ENCODE measurements at regions not wholly inside any gene's neighbourhood (a gene's known extent, or its start where the extent isn't known, plus 50 kb on each side); places are given as distances from the start of the nearest gene placed in this dataset.

DNA sequence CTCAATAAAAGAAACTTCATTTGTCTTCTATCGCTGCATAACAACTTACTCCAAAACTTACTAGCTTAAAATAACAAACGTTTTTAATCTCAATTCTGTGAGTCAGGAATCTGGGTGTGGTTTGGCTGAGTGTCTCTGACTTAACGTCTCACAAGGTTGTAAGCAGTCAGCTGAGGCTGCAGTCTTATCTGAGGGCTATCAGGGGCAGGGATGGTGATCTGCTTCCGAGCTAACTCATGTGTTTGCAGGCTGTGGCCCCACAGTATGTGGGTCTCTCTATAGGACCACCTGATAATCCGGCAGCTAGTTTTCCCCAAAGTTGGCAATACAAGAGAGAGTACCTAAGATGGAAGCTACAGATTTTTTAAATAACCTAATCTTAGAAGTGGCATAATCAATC is 234.2 kb upstream of the FGGY start:
- DNase-seq (ENCODE audit: low read depth), result no peak

DNA sequence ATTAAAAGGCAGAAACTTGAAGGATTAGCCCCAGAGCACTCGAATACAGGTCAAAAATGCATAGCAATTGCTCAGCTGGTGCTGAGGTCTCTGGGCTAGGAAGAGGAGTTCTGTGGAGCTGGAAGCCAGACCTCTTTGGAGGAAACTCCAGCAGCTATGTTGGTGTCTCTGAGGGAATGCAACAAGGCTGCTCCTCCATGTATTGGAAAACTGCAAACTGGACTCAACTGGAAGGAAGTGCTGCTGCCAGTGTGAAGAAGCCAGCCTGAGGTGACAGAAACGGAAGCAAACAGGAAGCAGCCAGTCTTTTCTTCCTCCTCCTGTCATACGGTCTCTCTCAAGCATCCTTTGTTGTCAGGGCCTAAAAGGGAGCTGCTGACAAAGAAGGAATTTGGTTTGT is 233.4 kb upstream of the FGGY start:
- no peak for DNase-seq (ENCODE audit: low read depth)

DNA sequence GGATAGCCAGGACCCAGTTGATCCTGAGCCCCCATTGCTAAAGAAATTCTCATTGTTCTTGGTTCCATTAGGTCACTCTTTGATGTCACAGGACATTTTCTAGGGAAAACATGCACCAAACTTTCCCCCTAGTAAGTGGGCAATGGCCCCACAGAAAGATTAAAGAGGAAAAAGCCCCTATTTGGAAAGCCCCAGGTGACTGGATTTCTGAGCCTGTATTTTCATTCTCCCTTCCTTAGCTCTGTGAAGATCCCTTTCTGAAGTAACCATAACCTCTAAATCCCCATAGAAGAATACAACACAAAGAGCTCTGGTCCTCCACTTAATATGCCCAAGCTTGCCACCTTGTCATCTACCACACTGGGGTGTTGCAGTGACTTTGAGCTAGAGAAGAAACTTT is 232.3 kb upstream of the FGGY start:
- DNase-seq (ENCODE audit: low read depth), result no peak

DNA sequence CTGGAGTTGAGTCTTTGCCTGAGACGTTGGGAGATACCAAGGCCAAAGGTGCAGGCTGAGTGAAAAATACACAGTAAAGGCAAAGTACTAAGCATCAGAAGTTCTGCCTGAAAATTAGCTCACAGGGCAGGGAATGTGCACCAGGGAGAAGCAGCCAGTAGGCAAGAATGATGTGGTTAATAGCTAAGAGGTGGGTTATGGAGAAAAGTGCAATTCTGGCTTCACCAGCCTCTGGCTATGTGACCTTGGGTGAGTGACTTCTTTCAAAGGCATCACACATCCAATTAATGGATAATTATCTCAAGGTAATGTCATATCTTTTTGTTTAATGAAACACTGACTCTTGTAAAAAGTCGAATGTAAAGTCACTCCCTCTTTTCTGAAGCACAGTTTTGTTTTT is 230.7 kb upstream of the FGGY start:
- no peak for DNase-seq (ENCODE audit: low read depth)

- DNase-seq (ENCODE audit: low read depth), result no peak
These were observed 226.3 kb upstream of the FGGY start for GRCh38 chr1:59070610-59071009.

DNA sequence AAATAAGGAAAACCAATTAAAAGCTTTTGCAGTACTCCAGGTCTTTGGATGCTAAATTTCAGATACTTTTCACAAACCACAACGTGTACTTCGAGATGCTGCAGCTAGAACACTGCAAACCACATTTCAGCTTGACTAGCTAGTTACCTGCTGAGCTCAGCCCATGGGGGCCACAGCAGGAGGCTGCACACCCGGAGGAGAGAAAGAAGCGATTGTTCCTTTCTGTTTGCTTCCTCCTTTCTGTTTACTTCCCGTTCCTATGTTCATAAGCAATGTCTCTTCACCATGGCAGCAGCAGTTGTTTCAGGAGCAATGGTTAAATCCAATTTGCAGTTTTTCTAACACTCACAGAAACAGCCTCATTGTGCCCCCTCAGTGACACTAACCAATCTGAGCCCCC is 225.6 kb upstream of the FGGY start:
- no peak for DNase-seq (ENCODE audit: low read depth)

DNA sequence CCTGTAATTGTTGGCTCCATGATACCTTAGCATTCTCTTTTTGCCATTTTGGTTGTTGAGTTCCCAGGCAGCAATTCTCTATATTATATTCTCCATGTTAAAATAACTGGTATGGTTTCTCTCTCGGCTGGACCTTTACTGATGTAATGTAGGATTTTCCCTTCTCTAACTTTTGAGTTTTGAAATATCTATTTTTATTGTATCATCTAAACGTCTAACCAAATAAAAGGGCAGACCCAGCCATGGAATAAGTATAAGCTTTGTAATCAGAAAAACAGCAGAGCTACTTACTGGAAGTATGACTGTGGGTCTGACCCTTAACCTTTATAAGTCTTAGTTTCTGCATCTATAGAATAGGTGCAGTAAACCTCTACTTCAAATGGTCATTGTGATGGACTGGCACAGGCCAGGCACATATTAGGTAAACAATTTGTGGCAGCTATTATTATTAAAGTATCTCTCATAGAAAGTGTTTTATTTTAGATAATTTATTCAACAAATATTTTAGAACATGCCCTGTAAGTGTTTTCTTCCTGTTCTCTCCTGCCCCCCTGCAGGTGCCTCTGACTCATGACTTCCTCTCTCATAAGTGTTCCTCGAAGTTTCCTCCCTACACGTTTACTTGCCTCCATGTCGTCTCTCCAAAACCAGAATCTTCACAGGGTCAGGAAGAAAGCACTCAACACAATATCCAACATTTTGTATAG is 224.9 kb upstream of the FGGY start:
- no peak for DNase-seq (ENCODE audit: low read depth)

DNA sequence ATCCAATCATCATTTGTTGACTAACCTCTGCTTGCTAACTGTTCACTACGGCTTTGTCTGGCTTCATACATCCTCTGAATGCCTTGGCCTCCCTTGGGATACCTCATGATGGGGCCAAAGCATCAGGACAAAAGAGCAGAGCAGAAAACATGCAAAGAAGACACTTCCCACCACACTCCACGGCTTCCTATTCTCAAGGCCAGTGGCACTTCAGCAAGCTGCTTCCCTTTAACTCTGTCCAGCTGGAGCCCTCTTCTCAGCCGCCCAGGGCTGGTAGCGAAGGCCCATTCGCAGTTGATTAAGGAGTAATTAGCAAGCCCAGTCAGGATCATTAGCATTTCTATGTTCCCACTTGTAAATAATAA is 224.3 kb upstream of the FGGY start:
- no peak for DNase-seq (ENCODE audit: low read depth)

- DNase-seq (ENCODE audit: low read depth), result no peak
These were observed 222.3 kb upstream of the FGGY start for GRCh38 chr1:59074598-59074997.

DNA sequence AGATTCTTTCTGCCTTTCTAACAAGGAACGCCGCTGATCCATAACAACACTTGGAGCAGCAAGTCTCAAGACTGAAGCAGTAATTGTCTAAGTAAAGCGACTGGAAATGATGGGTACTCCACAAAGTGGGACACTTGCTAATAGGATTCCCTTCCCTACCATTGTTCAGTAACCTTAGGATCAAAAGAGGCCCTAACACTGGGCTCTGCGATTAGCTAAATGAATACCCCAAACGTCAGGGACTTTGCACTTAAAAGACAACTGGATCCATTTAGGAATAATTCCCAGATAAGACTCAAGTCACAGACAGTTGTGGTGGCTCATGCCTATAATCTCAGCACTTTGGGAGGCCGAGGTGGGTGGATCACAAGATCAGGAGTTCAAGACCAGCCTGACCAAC is 221.9 kb upstream of the FGGY start:
- DNase-seq (ENCODE audit: low read depth), result no peak

DNA sequence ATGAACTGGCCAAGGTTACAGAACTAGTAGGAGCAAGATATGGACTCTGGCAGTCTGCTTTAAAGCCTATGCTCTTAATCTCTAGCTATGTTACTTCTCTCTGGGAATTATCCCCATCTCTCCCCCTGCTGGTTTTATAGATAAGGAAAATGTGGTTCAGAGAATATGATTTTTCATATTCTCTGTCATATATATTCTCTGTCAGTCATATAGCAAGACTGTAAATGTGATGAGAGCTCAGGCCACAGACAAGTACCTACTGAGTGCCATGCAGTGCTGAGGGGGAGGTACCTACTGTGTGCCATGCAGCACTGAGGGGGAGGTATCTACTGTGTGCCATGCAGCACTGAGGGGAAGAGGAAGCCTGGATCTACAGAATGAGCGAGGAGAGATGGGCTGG is 220.3 kb upstream of the FGGY start:
- no peak for DNase-seq (ENCODE audit: low read depth)

GRCh38 chr1:59077466-59078069 is 219.3 kb upstream of the FGGY start:
- no peak for DNase-seq (ENCODE audit: low read depth)

DNA sequence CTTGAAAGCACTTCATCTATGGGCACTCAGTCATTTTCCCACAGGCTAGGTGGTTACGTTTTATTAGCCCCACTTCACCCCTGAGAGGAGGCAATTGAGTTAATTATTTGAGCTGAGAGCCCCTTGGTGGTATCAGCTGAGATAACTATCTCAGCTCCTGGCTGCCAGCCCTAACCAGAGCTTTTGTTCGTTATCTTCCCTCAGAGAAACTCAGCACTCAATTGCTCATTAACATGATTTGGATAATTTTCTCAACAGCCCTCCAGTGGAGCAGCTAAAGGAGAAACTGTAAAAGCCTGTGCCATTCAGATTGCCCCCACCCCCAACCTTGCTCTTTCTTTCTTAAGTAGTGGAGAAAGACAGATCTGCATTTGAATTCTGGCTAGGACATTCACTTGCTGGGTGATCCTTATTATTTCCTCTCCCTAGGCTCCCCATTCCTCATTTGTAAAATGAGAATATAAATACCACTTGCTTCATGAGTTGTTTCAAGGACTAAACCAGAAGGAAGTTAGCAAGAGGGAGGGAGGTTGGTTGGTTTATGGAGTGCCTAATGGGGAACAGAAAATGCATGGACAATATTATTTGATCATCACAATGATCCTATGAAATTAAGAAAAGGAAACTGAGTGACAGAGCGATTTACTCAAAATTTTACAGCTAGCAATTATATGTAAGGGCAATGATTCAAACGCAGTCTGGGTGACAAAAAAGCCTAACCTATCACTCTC is 218.7 kb upstream of the FGGY start:
- DNase-seq (ENCODE audit: low read depth), result no peak

- DNase-seq (ENCODE audit: low read depth), result no peak
These were observed 218.0 kb upstream of the FGGY start for GRCh38 chr1:59078866-59079265.

DNA sequence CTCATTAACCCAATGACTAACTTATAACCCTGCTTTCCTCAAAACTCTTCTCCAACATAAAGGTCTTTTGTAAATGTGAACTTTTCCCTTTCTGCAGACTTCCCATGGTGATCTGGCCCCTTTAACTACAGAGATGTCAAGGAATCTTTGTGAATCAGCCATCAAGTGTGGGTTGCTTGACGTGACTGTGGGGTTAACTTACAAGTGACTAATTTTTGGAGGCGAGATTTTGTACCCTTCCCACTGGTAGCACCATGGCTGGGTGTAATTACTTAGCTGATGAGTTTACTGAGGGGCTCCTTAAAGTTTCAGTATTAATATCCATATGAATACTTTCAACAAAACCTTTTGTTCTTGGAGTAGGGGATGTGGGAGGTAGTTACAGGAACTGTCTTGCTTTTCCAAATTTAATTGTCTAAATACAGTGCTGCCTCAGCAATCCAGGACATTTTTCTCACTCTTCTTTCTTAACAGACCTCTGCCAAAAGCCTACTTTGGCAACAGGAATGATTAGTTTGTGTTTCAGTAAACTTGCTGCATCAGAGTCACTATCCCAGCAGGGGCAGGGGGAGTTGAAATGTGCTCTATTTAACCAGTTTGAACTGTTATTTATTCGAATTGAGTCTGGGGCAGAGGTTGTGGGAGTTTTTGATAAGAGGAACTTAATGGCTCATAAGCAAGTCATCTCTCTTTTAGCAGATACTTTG is 217.3 kb upstream of the FGGY start:
- no peak for DNase-seq (ENCODE audit: low read depth)

DNA sequence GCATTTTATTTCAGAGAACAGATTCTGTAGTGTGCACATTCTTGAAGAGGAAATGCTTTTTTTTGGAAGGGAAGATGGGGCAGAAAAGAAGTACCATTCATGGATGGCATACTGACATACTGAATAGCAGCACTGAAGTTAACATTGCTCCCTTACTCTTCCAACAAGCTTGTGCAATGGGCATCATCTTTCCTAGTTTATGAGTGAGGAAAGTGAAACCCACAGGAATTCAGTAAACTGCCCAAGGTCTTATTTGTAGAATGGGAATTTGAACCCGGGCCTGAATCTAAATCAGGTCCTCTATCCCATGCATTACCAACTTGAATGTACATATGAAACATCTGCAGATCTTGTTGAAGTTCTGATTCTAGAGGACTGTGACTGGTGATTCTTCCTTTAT is 215.7 kb upstream of the FGGY start:
- no peak for DNase-seq (ENCODE audit: low read depth)

DNA sequence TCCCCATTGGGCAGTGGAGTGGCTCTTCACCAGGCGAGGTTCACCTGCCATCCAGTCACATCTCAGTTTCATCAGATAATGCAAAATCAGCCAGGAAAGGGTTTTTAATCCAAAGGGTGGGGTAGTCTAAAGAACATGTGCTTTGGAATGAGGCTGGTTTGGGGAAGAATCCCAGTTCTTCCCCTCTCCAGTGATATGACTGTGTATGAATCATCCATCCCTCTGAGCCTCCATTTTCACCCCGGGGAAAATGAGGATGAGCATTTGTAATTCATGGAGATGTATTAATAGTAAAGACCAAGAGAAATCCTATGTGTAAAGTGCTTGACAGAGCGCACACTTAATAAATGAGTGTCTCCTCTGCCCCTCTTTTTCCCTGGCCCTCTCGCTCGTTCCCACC is 215.1 kb upstream of the FGGY start:
- DNase-seq (ENCODE audit: low read depth), result no peak

DNA sequence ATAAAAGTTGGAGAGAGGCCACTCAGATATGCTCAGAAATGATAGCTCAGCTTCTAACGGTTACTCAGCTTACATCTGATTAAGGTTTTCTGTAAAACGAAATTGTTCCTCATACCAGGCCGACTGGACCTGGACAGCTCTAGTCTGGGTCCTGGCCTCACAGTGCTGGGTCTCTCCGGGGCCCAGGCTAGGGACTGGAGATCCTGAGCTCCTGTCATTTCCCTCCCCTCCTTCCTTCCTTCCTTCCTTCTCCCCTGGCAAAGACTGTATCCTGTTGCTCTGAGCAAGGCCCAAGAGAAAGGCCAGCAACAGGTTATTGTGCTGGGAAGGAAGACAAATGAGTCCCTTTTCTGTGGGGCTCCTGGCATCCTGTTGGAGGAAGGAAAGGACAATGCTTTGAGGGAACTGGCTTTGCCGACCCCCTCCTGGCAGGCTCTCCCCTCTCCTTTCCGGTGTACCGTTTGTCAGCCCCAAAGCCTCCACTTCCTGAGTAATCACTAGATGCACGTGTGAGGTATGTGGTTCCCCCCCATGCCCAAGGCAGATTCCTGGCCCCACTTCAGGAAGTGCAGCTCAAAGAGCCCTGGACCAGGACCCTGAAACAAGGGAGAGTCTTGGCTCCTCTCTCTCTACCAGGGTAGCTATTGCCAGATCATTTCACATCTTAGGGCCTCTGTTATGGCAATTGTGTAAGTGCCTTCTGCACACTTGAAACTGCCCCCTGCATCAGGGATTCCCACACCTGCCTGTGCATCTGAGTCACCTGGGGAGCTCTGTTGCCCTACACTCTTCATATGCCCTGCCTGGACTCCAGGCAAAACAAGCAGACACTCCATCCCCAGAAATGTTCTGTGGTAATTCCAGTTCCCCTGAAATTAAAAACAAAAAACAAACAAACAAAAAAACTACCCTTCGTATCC is 212.7 kb upstream of the FGGY start:
- no peak for DNase-seq (ENCODE audit: low read depth)

- no peak for DNase-seq (ENCODE audit: low read depth)
These were observed 211.8 kb upstream of the FGGY start for GRCh38 chr1:59085101-59085500.

DNA sequence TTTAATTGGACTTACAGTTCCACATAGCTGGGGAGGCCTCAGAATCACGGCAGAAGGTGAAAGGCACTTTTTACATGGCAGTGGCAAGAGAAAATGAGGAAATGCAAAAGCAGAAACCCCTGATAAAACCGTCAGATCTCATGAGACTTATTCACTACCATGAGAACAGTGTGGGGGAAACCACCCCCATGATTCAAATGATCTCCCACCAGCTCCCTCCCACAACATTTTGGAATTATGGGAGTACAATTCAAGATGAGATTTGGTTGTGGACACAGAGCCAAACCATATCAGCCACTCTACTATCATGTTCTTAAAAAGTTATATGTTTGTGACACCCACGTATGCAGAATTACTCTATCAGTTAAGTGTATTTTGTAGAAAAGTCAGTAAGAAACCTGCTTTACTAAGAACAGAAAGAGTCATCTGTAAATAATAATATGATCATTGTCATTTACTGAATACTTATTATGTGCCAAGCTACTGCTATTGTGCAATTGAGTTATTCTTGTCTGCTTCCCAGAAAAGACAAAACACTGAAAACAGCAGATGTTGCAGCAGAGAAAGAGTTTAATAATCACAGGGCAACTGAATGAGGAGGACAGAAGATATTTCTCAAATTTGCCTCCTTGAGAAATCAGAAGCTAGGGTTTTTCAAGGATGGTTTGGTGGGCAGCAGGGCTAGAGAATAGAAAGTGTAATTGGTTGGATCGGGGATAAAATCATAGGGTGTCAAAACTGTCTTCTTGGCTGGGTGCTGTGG is 207.7 kb upstream of the FGGY start:
- DNase-seq (ENCODE audit: low read depth), result no peak

DNA sequence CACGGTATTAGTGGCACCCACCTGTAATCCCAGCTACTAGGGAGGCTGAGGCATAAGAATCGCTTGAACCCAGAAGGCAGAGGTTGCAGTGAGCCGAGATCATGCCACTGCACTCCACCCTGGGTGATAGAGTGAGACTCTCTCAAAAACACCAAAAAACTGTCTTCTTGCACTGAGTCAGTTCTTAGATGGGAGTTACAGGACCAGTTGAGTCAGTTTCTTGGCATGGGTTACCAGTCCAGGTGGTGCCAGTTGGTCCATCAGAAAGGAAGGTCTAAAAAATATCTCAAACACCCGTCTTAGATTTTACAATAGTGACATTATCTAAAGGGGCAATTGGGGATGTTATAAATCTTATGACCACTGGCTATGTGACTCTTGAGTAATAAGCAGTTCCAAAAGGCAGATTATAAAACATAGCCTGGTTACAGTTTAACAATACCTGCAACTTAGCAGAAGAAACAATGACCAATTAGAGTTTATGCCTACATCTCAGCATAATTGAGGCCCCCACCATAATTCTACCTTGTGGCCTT is 206.9 kb upstream of the FGGY start:
- DNase-seq (ENCODE audit: low read depth), result no peak

All from stimulated activated CD8-positive, alpha-beta memory T cell treated with anti-CD3 and anti-CD28 coated beads, Interleukin-7, amount 100 ng/mL, for 24 hours (primary cell).